ENCODE measurements at regions not wholly inside any gene's neighbourhood (a gene's known extent, or its start where the extent isn't known, plus 50 kb on each side); places are given as distances from the start of the nearest gene placed in this dataset.

- Histone ChIP-seq H4K20me1 (ENCODE audit: insufficient read depth, low read length) (no peaks in the 10 kb centered on the region), H3K4me3 (ENCODE audit: low read depth, low read length, poor library complexity, severe bottlenecking) (no peak overlapping the region), H3K79me2 (ENCODE audit: insufficient read depth, low read length) (no peaks in the 10 kb centered on the region), H3K9ac (ENCODE audit: low read length) (no peak overlapping the region), H3K36me3 (ENCODE audit: insufficient read depth, low read length) (no peaks in the 10 kb centered on the region), H3K9me2 (ENCODE audit: low read depth, low read length) (no peaks in the 10 kb centered on the region), H3K4me2 (ENCODE audit: low read length) (no peak overlapping the region), H3F3A (ENCODE audit: insufficient read depth, low read length) (no peaks in the 10 kb centered on the region), H3K27me3 (ENCODE audit: insufficient read depth, low read length) (no peaks in the 10 kb centered on the region), H3K4me1 (ENCODE audit: insufficient read depth, low read length, severe bottlenecking) (no peaks in the 10 kb centered on the region), H3K9me3 (ENCODE audit: low read length) (0 out of 2 replicates have a peak, but pooled peaks cover 3% of the 10 kb centered on the region), H2AFZ (ENCODE audit: low read length) (no peak overlapping the region), H3K27ac (ENCODE audit: low read depth, low read length, poor library complexity, severe bottlenecking) (no peak overlapping the region)
- TF ChIP-seq CTCF (IDR thresholded peaks at IDR 0.05; ENCODE audit: low read length) (no peak), EZH2 (IDR thresholded peaks at IDR 0.05; ENCODE audit: borderline replicate concordance, low read length) (no peak)
Observed at GRCh38 chr5:34550247-34550646, 105.9 kb upstream of the RAI14 start.

- Histone ChIP-seq H3K27me3 (ENCODE audit: insufficient read depth, low read length) (no peaks in the 10 kb centered on the region), H3K9me3 (ENCODE audit: low read length) (0 out of 2 replicates have a peak, but pooled peaks cover 2% of the 10 kb centered on the region), H3K79me2 (ENCODE audit: insufficient read depth, low read length) (no peaks in the 10 kb centered on the region), H3K9ac (ENCODE audit: low read length) (no peak overlapping the region), H3K4me2 (ENCODE audit: low read length) (no peak overlapping the region), H4K20me1 (ENCODE audit: insufficient read depth, low read length) (no peaks in the 10 kb centered on the region), H3F3A (ENCODE audit: insufficient read depth, low read length) (no peaks in the 10 kb centered on the region), H2AFZ (ENCODE audit: low read length) (no peak overlapping the region), H3K4me1 (ENCODE audit: insufficient read depth, low read length, severe bottlenecking) (no peaks in the 10 kb centered on the region), H3K27ac (ENCODE audit: low read depth, low read length, poor library complexity, severe bottlenecking) (no peak overlapping the region), H3K9me2 (ENCODE audit: low read depth, low read length) (no peaks in the 10 kb centered on the region), H3K36me3 (ENCODE audit: insufficient read depth, low read length) (no peaks in the 10 kb centered on the region), H3K4me3 (ENCODE audit: low read depth, low read length, poor library complexity, severe bottlenecking) (no peak overlapping the region)
- TF ChIP-seq CTCF (IDR thresholded peaks at IDR 0.05; ENCODE audit: low read length) (no peak), EZH2 (IDR thresholded peaks at IDR 0.05; ENCODE audit: borderline replicate concordance, low read length) (no peak)
Observed at GRCh38 chr5:34550964-34551363, 105.2 kb upstream of the RAI14 start.

GRCh38 chr5:34551911-34552433 lies 104.2 kb upstream of the RAI14 start:
- H3F3A ChIP-seq (ENCODE audit: insufficient read depth, low read length) = no peaks in the 10 kb centered on the region
- TF ChIP-seq EZH2 (IDR thresholded peaks at IDR 0.05; ENCODE audit: borderline replicate concordance, low read length) (no peak), CTCF (IDR thresholded peaks at IDR 0.05; ENCODE audit: low read length) (no peak)
- H3K4me2 ChIP-seq (ENCODE audit: low read length) = no peak overlapping the region
- no peaks in the 10 kb centered on the region for H3K9me3 ChIP-seq (ENCODE audit: low read length)
- H4K20me1 ChIP-seq (ENCODE audit: insufficient read depth, low read length) = no peaks in the 10 kb centered on the region
- H3K27me3 ChIP-seq (ENCODE audit: insufficient read depth, low read length) = no peaks in the 10 kb centered on the region
- no peak overlapping the region for H3K9ac ChIP-seq (ENCODE audit: low read length)
- H3K4me3 ChIP-seq (ENCODE audit: low read depth, low read length, poor library complexity, severe bottlenecking) = no peak overlapping the region
- H2AFZ ChIP-seq (ENCODE audit: low read length) = no peak overlapping the region
- no peaks in the 10 kb centered on the region for H3K4me1 ChIP-seq (ENCODE audit: insufficient read depth, low read length, severe bottlenecking)
- no peaks in the 10 kb centered on the region for H3K79me2 ChIP-seq (ENCODE audit: insufficient read depth, low read length)
- H3K36me3 ChIP-seq (ENCODE audit: insufficient read depth, low read length) = no peaks in the 10 kb centered on the region
- H3K27ac ChIP-seq (ENCODE audit: low read depth, low read length, poor library complexity, severe bottlenecking) = no peak overlapping the region
- no peaks in the 10 kb centered on the region for H3K9me2 ChIP-seq (ENCODE audit: low read depth, low read length)

Measured in OCI-LY1 (cell line).